ENCODE measurements at regions not wholly inside any gene's neighbourhood (a gene's known extent, or its start where the extent isn't known, plus 50 kb on each side); places are given as distances from the start of the nearest gene placed in this dataset.

- no peak for DNase-seq
- no peak for TF ChIP-seq POLR2A (IDR thresholded peaks at IDR 0.05)
- intact Hi-C loops (cut with DNase I; ENCODE audit: low total_unique reads), result no loop called here
- Histone ChIP-seq H3K36me3 (no peaks in the 10 kb centered on the region), H3K9me3 (no peaks in the 10 kb centered on the region), H3K27ac (no peak overlapping the region), H3K4me3 (no peak overlapping the region), H3K27me3 (no peaks in the 10 kb centered on the region), H3K4me1 (no peaks in the 10 kb centered on the region)
Measured at GRCh38 chr9:18182636-18183035, 291.3 kb upstream of the ADAMTSL1 start.

DNA sequence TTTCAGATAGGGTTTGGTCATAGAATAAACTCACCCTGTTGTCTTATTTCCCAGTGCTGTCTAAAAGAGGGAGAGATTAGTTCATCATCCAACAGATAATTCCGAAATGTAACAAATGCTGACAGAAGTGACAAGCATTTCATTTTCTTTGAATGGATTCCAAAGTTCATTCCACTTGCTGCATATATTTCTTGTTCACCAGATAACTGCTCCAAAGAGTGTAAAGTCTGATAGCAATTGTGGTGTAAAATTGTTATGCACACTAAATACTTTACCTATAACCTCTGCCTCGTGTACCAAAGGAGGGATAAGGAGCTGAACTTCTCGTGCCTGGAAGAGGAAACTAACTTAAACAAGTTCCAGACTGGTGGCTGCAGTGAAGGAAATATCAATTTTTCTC lies 290.0 kb upstream of the ADAMTSL1 start:
- Histone ChIP-seq H3K27ac (no peak overlapping the region), H3K9me3 (no peaks in the 10 kb centered on the region), H3K36me3 (no peaks in the 10 kb centered on the region), H3K4me1 (no peaks in the 10 kb centered on the region), H3K4me3 (no peak overlapping the region), H3K27me3 (no peaks in the 10 kb centered on the region)
- no peak for DNase-seq
- intact Hi-C loops (cut with DNase I; ENCODE audit: low total_unique reads), result no loop called here
- TF ChIP-seq, protein P1, sequence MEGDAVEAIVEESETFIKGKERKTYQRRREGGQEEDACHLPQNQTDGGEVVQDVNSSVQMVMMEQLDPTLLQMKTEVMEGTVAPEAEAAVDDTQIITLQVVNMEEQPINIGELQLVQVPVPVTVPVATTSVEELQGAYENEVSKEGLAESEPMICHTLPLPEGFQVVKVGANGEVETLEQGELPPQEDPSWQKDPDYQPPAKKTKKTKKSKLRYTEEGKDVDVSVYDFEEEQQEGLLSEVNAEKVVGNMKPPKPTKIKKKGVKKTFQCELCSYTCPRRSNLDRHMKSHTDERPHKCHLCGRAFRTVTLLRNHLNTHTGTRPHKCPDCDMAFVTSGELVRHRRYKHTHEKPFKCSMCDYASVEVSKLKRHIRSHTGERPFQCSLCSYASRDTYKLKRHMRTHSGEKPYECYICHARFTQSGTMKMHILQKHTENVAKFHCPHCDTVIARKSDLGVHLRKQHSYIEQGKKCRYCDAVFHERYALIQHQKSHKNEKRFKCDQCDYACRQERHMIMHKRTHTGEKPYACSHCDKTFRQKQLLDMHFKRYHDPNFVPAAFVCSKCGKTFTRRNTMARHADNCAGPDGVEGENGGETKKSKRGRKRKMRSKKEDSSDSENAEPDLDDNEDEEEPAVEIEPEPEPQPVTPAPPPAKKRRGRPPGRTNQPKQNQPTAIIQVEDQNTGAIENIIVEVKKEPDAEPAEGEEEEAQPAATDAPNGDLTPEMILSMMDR (IDR thresholded peaks at IDR 0.05), result no peak
- TF ChIP-seq POLR2A (IDR thresholded peaks at IDR 0.05), result no peak

DNA sequence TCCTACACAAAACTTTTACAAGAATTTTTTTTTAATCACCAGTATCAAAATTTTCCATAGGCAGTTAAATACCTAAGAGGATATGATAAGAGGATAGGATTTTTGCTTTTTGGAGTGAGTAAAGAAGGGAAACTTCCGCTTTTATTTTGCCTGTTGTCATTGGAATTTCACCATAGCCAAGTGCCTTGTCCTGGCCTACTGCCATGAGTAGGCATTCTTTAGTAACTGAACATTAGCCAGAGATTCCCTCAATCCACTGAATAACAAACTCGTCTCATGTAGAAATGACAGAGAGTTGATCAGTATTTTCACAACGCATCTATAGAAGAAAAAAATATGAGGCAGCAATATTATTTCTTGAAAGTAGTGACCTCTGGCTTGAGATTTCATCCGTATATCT lies 289.6 kb upstream of the ADAMTSL1 start:
- Histone ChIP-seq H3K27ac (no peak overlapping the region), H3K9me3 (no peaks in the 10 kb centered on the region), H3K4me1 (no peaks in the 10 kb centered on the region), H3K27me3 (no peaks in the 10 kb centered on the region), H3K4me3 (no peak overlapping the region), H3K36me3 (no peaks in the 10 kb centered on the region)
- no peak for TF ChIP-seq POLR2A (IDR thresholded peaks at IDR 0.05)
- TF ChIP-seq, protein P1 (IDR thresholded peaks at IDR 0.05), result no peak
- DNase-seq, result no peak
- intact Hi-C loops (cut with DNase I; ENCODE audit: low total_unique reads), result no loop called here

DNA sequence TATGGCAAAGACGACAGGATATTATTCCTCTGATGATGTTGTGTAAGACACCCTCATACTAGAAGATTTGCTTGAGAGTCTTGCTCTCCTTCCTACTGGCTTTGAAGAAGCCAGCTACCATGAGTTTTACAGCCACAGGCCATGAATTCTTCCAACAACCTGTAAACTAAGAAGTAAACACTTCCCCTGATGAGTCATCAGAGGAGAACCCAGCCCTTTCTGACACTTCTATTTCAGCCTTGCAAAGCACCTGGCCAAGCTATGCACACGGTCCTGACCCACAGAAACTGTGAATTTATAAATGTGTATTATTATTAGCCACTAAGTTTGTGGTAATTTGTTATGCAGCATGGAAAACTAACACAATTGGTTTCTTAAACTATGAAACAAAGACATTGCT lies 288.8 kb upstream of the ADAMTSL1 start:
- Histone ChIP-seq H3K9me3 (no peaks in the 10 kb centered on the region), H3K4me3 (no peak overlapping the region), H3K4me1 (no peaks in the 10 kb centered on the region), H3K27ac (no peak overlapping the region), H3K27me3 (no peaks in the 10 kb centered on the region), H3K36me3 (no peaks in the 10 kb centered on the region)
- DNase-seq, result no peak
- TF ChIP-seq, protein P1 (IDR thresholded peaks at IDR 0.05), result no peak
- TF ChIP-seq POLR2A (IDR thresholded peaks at IDR 0.05), result no peak
- intact Hi-C loops (cut with DNase I; ENCODE audit: low total_unique reads), result no loop called here

- intact Hi-C loops (cut with DNase I; ENCODE audit: low total_unique reads), result no loop called here
- Histone ChIP-seq H3K9me3 (no peaks in the 10 kb centered on the region), H3K4me1 (no peaks in the 10 kb centered on the region), H3K27me3 (no peaks in the 10 kb centered on the region), H3K36me3 (no peaks in the 10 kb centered on the region), H3K4me3 (no peak overlapping the region), H3K27ac (no peak overlapping the region)
- TF ChIP-seq POLR2A (IDR thresholded peaks at IDR 0.05), result no peak
- TF ChIP-seq, protein P1 (IDR thresholded peaks at IDR 0.05), result no peak
- no peak for DNase-seq
Measured at GRCh38 chr9:18188971-18189370, 285.0 kb upstream of the ADAMTSL1 start.

All from uterus (tissue), 3 donors.